HG02943 (cell line): ENCODE measurements at regions not wholly inside any gene's neighbourhood (a gene's known extent, or its start where the extent isn't known, plus 50 kb on each side); places are given as distances from the start of the nearest gene placed in this dataset.
"Not testable (repeated sequence)": the region's sequence is repeated elsewhere in the genome, so short reads cannot be mapped to it uniquely, and the experiment has no call there.

Source experiments
- ATAC-seq: cut with Tn5 transposase; IDR thresholded peaks from one replicate; pipeline ENCODE4 v1.9.1; 2021; ENCODE audit warnings: mild to moderate bottlenecking, low read depth, moderate library complexity; ENCODE audit not compliant: unreplicated experiment

GRCh38 chr13:70222926-70223325, 114.7 kb upstream of the KLHL1 start:
- ATAC-seq: no peak

- no peak for ATAC-seq
These were observed 110.4 kb upstream of the KLHL1 start for GRCh38 chr13:70218618-70219017.

GRCh38 chr13:70208968-70209367, 100.7 kb upstream of the KLHL1 start:
- not testable (repeated sequence) for ATAC-seq

- ATAC-seq: no peak
These were observed 98.4 kb upstream of the KLHL1 start for GRCh38 chr13:70206671-70207070.

- no peak for ATAC-seq
These were observed 95.5 kb upstream of the KLHL1 start for GRCh38 chr13:70203661-70204229.

- no peak for ATAC-seq
These were observed 82.8 kb upstream of the KLHL1 start for GRCh38 chr13:70191034-70191433.

GRCh38 chr13:70189981-70190380, 81.7 kb upstream of the KLHL1 start:
- no peak for ATAC-seq

GRCh38 chr13:70188567-70188966, 80.3 kb upstream of the KLHL1 start:
- no peak for ATAC-seq

GRCh38 chr13:70183041-70183440, 74.8 kb upstream of the KLHL1 start:
- no peak for ATAC-seq
